GM06990 (cell line): ENCODE measurements at regions not wholly inside any gene's neighbourhood (a gene's known extent, or its start where the extent isn't known, plus 50 kb on each side); places are given as distances from the start of the nearest gene placed in this dataset.

ENCODE experiments used
- DNase-seq: peaks from one replicate; pipeline ENCODE4 v3.0.0-alpha.2; 2011; ENCODE audit not compliant: insufficient read length; ENCODE audit errors: extremely low read depth
- H3K27me3 ChIP-seq: replicated peaks from 2 replicates; pipeline ENCODE4 v1.6.0; 2011; ENCODE audit warnings: low read length; ENCODE audit not compliant: control insufficient read depth, insufficient read depth
- H3K36me3 ChIP-seq: 2 replicates; pipeline ENCODE4 v1.5.1; 2011; ENCODE audit warnings: low read length; ENCODE audit not compliant: control insufficient read depth, insufficient read depth
- H3K4me3 ChIP-seq: replicated peaks from 2 replicates; pipeline ENCODE4 v1.5.1; 2011; ENCODE audit warnings: low read depth, mild to moderate bottlenecking, control low read depth, low read length
- CTCF ChIP-seq: IDR thresholded peaks from 2 replicates; pipeline ENCODE4 v1.5.1; 2011; ENCODE audit warnings: low read length, control low read depth, mild to moderate bottlenecking, inconsistent platforms; ENCODE audit not compliant: insufficient read depth, poor library complexity, severe bottlenecking

- H3K36me3 ChIP-seq, result no peaks in the 10 kb centered on the region
- no peaks in the 10 kb centered on the region for H3K27me3 ChIP-seq
- TF ChIP-seq CTCF, result no peak
- no peak overlapping the region for H3K4me3 ChIP-seq
- DNase-seq, result no peak
These were observed 195.7 kb upstream of the CITED2 start for GRCh38 chr6:139570166-139570565.

- no peak for DNase-seq
- no peak overlapping the region for H3K4me3 ChIP-seq
- H3K36me3 ChIP-seq, result no peaks in the 10 kb centered on the region
- no peaks in the 10 kb centered on the region for H3K27me3 ChIP-seq
- no peak for TF ChIP-seq CTCF
These were observed 195.1 kb upstream of the CITED2 start for GRCh38 chr6:139569566-139569965.

- no peak overlapping the region for H3K4me3 ChIP-seq
- no peak for DNase-seq
- H3K27me3 ChIP-seq, result no peaks in the 10 kb centered on the region
- no peaks in the 10 kb centered on the region for H3K36me3 ChIP-seq
- no peak for TF ChIP-seq CTCF
These were observed 194.6 kb upstream of the CITED2 start for GRCh38 chr6:139568956-139569538.

GRCh38 chr6:139568151-139568955, 193.9 kb upstream of the CITED2 start:
- no peak for TF ChIP-seq CTCF
- no peak overlapping the region for H3K4me3 ChIP-seq
- H3K36me3 ChIP-seq, result no peaks in the 10 kb centered on the region
- no peak for DNase-seq
- H3K27me3 ChIP-seq, result no peaks in the 10 kb centered on the region

GRCh38 chr6:139567095-139567494, 192.6 kb upstream of the CITED2 start:
- TF ChIP-seq CTCF, result no peak
- DNase-seq, result no peak
- H3K36me3 ChIP-seq, result no peaks in the 10 kb centered on the region

More at GRCh38 chr6:139567095-139567494, 192.6 kb upstream of the CITED2 start:
- H3K4me3 ChIP-seq, result no peak overlapping the region
- no peaks in the 10 kb centered on the region for H3K27me3 ChIP-seq
